Fibroblast of mammary gland (primary cell): ENCODE measurements at regions not wholly inside any gene's neighbourhood (a gene's known extent, or its start where the extent isn't known, plus 50 kb on each side); places are given as distances from the start of the nearest gene placed in this dataset.

Experiments used
- DNase-seq: peaks from one replicate; pipeline ENCODE4 v3.0.0-alpha.2; 2010; ENCODE audit warnings: low read depth
- H3K4me3 ChIP-seq: 2 replicates; pipeline ENCODE4 v1.5.1; 2011; ENCODE audit warnings: low read depth, mild to moderate bottlenecking, low read length, moderate library complexity; ENCODE audit not compliant: control insufficient read depth
- CTCF ChIP-seq: conservative IDR thresholded peaks from 2 replicates; pipeline ENCODE4 v1.5.1; 2011; ENCODE audit warnings: low read depth, low read length, inconsistent platforms; ENCODE audit not compliant: control insufficient read depth, insufficient read depth

GRCh38 chr1:187122566-187122965, 293.8 kb downstream of the PLA2G4A start:
- no peak for DNase-seq
- TF ChIP-seq CTCF = no peak
- H3K4me3 ChIP-seq = no peak overlapping the region

GRCh38 chr1:187129132-187129531, 300.4 kb downstream of the PLA2G4A start:
- DNase-seq = no peak
- H3K4me3 ChIP-seq = no peak overlapping the region
- no peak for TF ChIP-seq CTCF

GRCh38 chr1:187143783-187144182, 315.0 kb downstream of the PLA2G4A start:
- no peak for DNase-seq
- TF ChIP-seq CTCF = no peak
- H3K4me3 ChIP-seq = no peak overlapping the region

- H3K4me3 ChIP-seq = no peak overlapping the region
- TF ChIP-seq CTCF = no peak
- no peak for DNase-seq
Observed at GRCh38 chr1:187146388-187146787, 317.6 kb downstream of the PLA2G4A start.

- no peak for TF ChIP-seq CTCF
- no peak overlapping the region for H3K4me3 ChIP-seq
- no peak for DNase-seq
Observed at GRCh38 chr1:187151555-187151954, 322.8 kb downstream of the PLA2G4A start.

- no peak for TF ChIP-seq CTCF
- H3K4me3 ChIP-seq = no peak overlapping the region
- DNase-seq = no peak
Observed at GRCh38 chr1:187153047-187153446, 324.3 kb downstream of the PLA2G4A start.

GRCh38 chr1:187157115-187157514, 328.4 kb downstream of the PLA2G4A start:
- no peak for DNase-seq
- TF ChIP-seq CTCF = no peak
- no peak overlapping the region for H3K4me3 ChIP-seq
